ENCODE measurements at regions not wholly inside any gene's neighbourhood (a gene's known extent, or its start where the extent isn't known, plus 50 kb on each side); places are given as distances from the start of the nearest gene placed in this dataset.

DNA sequence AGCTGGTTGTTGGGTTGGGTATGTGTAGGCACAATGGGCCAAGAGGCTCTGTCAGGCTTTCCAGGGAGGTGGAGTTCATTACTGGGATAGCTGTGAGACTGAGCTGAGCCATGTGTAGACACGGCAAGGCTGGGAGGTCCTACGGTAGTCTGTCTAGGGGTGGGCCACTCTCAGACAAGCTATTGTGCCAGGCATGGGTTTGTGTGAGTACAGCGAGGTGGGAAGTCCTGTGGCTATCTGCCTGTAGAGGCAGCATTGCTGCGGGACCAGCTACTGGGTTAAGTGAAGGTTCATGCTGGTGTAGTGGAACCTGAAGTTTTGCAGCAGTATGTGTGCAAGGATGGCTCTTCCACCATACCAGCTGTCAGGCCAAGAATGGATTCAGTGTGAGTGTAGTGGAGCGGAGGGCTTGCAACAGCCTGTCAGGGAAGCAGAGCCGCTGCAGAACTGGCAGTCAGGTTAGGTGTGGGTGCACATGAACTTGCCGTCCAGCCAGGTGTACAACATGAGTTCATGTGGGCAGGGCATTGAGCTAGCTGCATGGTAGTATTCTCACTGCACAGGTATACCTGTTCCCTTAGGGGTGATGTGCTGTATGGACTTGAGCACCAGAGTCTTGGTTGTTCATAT, 78.0 kb upstream of the CENPW start:
- no peak overlapping the region for H3K27ac ChIP-seq
- DNase-seq: no peak
- peaks cover 20% of the 10 kb centered on the region for H3K9me3 ChIP-seq (ENCODE audit: insufficient read depth, low read depth)
- no peaks in the 10 kb centered on the region for H3K9me2 ChIP-seq (ENCODE audit: insufficient read depth)
- no peaks in the 10 kb centered on the region for H3K4me1 ChIP-seq (replicated peaks; ENCODE audit: insufficient read depth)
- H3K79me2 ChIP-seq (ENCODE audit: low read depth): no peaks in the 10 kb centered on the region
- no peaks in the 10 kb centered on the region for H3K27me3 ChIP-seq (ENCODE audit: insufficient read depth, low read depth)
- TF ChIP-seq, protein P1, sequence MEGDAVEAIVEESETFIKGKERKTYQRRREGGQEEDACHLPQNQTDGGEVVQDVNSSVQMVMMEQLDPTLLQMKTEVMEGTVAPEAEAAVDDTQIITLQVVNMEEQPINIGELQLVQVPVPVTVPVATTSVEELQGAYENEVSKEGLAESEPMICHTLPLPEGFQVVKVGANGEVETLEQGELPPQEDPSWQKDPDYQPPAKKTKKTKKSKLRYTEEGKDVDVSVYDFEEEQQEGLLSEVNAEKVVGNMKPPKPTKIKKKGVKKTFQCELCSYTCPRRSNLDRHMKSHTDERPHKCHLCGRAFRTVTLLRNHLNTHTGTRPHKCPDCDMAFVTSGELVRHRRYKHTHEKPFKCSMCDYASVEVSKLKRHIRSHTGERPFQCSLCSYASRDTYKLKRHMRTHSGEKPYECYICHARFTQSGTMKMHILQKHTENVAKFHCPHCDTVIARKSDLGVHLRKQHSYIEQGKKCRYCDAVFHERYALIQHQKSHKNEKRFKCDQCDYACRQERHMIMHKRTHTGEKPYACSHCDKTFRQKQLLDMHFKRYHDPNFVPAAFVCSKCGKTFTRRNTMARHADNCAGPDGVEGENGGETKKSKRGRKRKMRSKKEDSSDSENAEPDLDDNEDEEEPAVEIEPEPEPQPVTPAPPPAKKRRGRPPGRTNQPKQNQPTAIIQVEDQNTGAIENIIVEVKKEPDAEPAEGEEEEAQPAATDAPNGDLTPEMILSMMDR (conservative IDR thresholded peaks at IDR 0.05): no peak
- TF ChIP-seq EZH2 (IDR thresholded peaks at IDR 0.05; ENCODE audit: low read depth): no peak
- no peak overlapping the region for H2AFZ ChIP-seq
- H3F3A ChIP-seq (ENCODE audit: insufficient read depth, low read depth): no peaks in the 10 kb centered on the region
- ChIA-PET POLR2A (ENCODE audit: unreplicated experiment) (no interaction called here), CTCF (no interaction called here)
- BruUV-seq (replicated peaks): no TSS peak
- H3K36me3 ChIP-seq (ENCODE audit: low read depth): no peaks in the 10 kb centered on the region
- intact Hi-C loops (cut with micrococcal nuclease; ENCODE audit: unreplicated experiment): no loop called here
- H3K4me2 ChIP-seq: no peak overlapping the region
- H3K4me3 ChIP-seq: no peak overlapping the region
- no peaks in the 10 kb centered on the region for H4K20me1 ChIP-seq (ENCODE audit: insufficient read depth)

DNA sequence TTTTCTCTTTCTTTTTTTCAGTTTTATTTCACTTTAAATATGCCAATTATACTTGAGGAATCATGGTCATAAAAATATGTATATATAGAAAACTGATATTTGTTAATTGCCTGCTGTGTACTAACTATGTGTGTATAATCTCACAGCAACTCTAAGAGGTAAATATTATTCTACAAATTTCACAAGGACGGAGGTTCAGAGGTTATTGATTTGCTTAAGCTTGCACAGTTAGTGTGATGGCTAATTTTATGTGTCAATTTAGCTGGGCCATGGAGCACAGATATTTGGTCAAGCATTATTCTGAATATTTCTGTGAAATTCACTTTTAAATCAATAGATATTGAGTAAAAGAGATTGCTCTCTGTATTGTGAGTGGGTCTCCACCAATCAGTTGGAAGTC, 75.7 kb upstream of the CENPW start:
- Histone ChIP-seq H3K4me1 (replicated peaks; ENCODE audit: insufficient read depth) (no peaks in the 10 kb centered on the region), H3K4me2 (no peak overlapping the region), H3K9me2 (ENCODE audit: insufficient read depth) (no peaks in the 10 kb centered on the region), H3F3A (ENCODE audit: insufficient read depth, low read depth) (no peaks in the 10 kb centered on the region), H3K27ac (no peak overlapping the region), H3K27me3 (ENCODE audit: insufficient read depth, low read depth) (no peaks in the 10 kb centered on the region), H3K4me3 (no peak overlapping the region), H4K20me1 (ENCODE audit: insufficient read depth) (no peaks in the 10 kb centered on the region), H3K36me3 (ENCODE audit: low read depth) (no peaks in the 10 kb centered on the region), H2AFZ (no peak overlapping the region), H3K79me2 (ENCODE audit: low read depth) (no peaks in the 10 kb centered on the region), H3K9me3 (ENCODE audit: insufficient read depth, low read depth) (peaks cover 12% of the 10 kb centered on the region; the same call in 1 of the 2 replicates)
- CTCF ChIA-PET: no interaction called here
- POLR2A ChIA-PET (ENCODE audit: unreplicated experiment): no interaction called here
- DNase-seq: no peak
- TF ChIP-seq, protein P1 (conservative IDR thresholded peaks at IDR 0.05): no peak
- TF ChIP-seq EZH2 (IDR thresholded peaks at IDR 0.05; ENCODE audit: low read depth): no peak
- intact Hi-C loops (cut with micrococcal nuclease; ENCODE audit: unreplicated experiment): no loop called here
- no TSS peak for BruUV-seq (replicated peaks)

DNA sequence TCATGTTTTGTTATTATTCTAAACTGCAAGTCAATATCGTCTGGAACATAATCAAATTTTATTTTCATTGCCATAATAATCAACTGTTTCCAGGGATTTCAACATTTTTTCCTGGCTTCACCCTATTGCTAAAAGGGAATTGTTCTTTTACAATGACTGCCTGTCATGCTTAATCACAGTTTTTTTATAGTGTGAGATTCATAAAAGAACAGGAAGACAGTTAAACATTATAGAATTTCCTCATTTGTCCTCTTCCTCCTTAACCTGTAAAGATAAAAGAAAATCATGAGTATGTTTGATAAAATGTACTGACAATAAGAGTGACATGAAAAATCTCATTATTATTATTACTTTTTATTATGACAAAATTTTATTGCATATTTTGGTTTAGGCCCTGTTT, 73.3 kb upstream of the CENPW start:
- TF ChIP-seq EZH2 (IDR thresholded peaks at IDR 0.05; ENCODE audit: low read depth): no peak
- TF ChIP-seq, protein P1 (conservative IDR thresholded peaks at IDR 0.05): no peak
- ChIA-PET POLR2A (ENCODE audit: unreplicated experiment) (no interaction called here), CTCF (no interaction called here)
- Histone ChIP-seq H3K27ac (no peak overlapping the region), H3K4me1 (replicated peaks; ENCODE audit: insufficient read depth) (no peaks in the 10 kb centered on the region), H4K20me1 (ENCODE audit: insufficient read depth) (no peaks in the 10 kb centered on the region), H3F3A (ENCODE audit: insufficient read depth, low read depth) (no peaks in the 10 kb centered on the region), H2AFZ (no peak overlapping the region), H3K27me3 (ENCODE audit: insufficient read depth, low read depth) (no peaks in the 10 kb centered on the region), H3K79me2 (ENCODE audit: low read depth) (no peaks in the 10 kb centered on the region), H3K36me3 (ENCODE audit: low read depth) (no peaks in the 10 kb centered on the region), H3K9me3 (ENCODE audit: insufficient read depth, low read depth) (no peaks in the 10 kb centered on the region), H3K4me2 (no peak overlapping the region), H3K4me3 (no peak overlapping the region), H3K9me2 (ENCODE audit: insufficient read depth) (no peaks in the 10 kb centered on the region)
- no peak for DNase-seq
- no TSS peak for BruUV-seq (replicated peaks)
- intact Hi-C loops (cut with micrococcal nuclease; ENCODE audit: unreplicated experiment): no loop called here

Measured in PC-9 (cell line).